WERI-Rb-1 (cell line): ENCODE measurements at regions not wholly inside any gene's neighbourhood (a gene's known extent, or its start where the extent isn't known, plus 50 kb on each side); places are given as distances from the start of the nearest gene placed in this dataset.

Experiments
- DNase-seq: peaks from one replicate; pipeline ENCODE4 v3.0.0-alpha.2; 2020
- H3K27ac ChIP-seq: fragments of 250-450 bp; sonication (Bioruptor Pico); 2 replicates; pipeline ENCODE4 v1.5.1; 2020; ENCODE audit warnings: mild to moderate bottlenecking, moderate library complexity
- H3K27me3 ChIP-seq: fragments of 250-450 bp; sonication (Bioruptor Pico); 2 replicates; pipeline ENCODE4 v1.5.1; 2021; ENCODE audit warnings: mild to moderate bottlenecking, low read depth, moderate library complexity; ENCODE audit not compliant: insufficient read depth, severe bottlenecking
- H3K36me3 ChIP-seq: fragments of 250-450 bp; sonication (Bioruptor Pico); 2 replicates; pipeline ENCODE4 v1.5.1; 2020; ENCODE audit warnings: mild to moderate bottlenecking, moderate library complexity
- H3K4me3 ChIP-seq: 2 replicates; pipeline ENCODE4 v1.5.1; 2011; ENCODE audit warnings: low read depth, mild to moderate bottlenecking, control low read depth, low read length
- H3K9me3 ChIP-seq: fragments of 250-450 bp; sonication (Bioruptor Pico); 2 replicates; pipeline ENCODE4 v1.5.1; 2021; ENCODE audit warnings: mild to moderate bottlenecking, moderate library complexity; ENCODE audit not compliant: severe bottlenecking
- TF ChIP-seq, protein P1 (sequence below): IDR thresholded peaks from 2 replicates; pipeline ENCODE4 v1.5.1; 2011; ENCODE audit warnings: low read depth, mild to moderate bottlenecking, control low read depth, inconsistent platforms, low read length

DNA sequence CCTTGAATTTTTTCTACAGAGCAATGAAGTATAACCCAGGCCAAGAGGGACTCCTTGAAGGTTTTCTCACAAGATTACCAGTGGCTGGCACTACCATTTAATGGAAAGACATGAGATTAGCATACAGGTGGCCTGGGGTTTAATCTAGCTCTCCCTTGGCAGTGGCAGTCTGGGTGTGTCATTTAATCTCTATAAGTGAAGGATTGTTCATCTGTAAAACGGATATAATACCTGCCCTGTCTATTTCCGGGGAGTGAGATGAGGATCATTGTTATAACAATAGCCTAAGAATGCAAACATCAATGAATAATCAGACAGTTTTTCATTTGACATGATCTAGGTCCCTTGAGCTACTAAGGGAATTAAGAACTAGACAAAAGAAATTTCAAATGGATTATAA, 168.7 kb upstream of the CPNE8 start:
- no peaks in the 10 kb centered on the region for H3K9me3 ChIP-seq
- TF ChIP-seq, protein P1, sequence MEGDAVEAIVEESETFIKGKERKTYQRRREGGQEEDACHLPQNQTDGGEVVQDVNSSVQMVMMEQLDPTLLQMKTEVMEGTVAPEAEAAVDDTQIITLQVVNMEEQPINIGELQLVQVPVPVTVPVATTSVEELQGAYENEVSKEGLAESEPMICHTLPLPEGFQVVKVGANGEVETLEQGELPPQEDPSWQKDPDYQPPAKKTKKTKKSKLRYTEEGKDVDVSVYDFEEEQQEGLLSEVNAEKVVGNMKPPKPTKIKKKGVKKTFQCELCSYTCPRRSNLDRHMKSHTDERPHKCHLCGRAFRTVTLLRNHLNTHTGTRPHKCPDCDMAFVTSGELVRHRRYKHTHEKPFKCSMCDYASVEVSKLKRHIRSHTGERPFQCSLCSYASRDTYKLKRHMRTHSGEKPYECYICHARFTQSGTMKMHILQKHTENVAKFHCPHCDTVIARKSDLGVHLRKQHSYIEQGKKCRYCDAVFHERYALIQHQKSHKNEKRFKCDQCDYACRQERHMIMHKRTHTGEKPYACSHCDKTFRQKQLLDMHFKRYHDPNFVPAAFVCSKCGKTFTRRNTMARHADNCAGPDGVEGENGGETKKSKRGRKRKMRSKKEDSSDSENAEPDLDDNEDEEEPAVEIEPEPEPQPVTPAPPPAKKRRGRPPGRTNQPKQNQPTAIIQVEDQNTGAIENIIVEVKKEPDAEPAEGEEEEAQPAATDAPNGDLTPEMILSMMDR: no peak
- DNase-seq: no peak
- peaks cover 41% of the 10 kb centered on the region for H3K27me3 ChIP-seq
- H3K36me3 ChIP-seq: no peaks in the 10 kb centered on the region
- H3K4me3 ChIP-seq: no peak overlapping the region
- H3K27ac ChIP-seq: no peak overlapping the region

DNA sequence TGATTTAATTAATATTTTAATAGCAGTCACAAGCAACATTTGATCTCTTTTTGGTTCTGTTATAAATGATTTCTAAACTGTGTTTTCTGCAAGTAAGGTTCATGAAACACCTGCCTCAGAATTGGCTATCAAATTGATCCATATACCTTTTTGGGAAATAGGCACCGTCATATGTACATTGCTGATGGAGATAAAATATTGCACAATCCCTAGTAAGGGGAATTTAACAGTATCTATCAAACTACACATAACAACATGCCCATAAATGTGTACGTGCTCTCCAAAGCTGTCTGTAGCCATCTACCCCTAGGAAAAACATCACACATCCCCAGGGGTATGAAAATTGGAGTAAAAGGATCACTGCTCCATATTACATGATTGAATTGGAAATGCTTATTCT, 167.3 kb upstream of the CPNE8 start:
- Histone ChIP-seq H3K36me3 (no peaks in the 10 kb centered on the region), H3K9me3 (no peaks in the 10 kb centered on the region), H3K27me3 (peaks cover 41% of the 10 kb centered on the region), H3K27ac (no peak overlapping the region), H3K4me3 (no peak overlapping the region)
- TF ChIP-seq, protein P1: no peak
- DNase-seq: no peak

DNA sequence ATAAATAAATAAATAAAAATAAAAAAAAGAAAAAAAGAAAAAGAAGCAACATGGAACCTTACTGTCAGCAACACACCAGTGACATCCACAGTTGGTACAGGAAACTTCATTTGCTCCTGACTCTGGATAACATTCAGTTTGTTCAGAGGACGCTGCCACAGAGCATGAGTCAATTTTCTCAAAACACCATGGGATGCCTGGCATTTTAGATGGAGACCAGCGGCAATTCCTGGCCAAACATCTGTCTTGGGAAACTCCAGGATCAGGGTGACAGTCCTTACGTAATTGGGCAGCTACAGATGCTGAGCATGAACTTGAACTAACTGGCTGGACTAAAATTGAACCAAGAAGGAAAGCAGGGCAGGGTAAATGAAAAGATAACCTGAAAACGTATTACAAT, 166.2 kb upstream of the CPNE8 start:
- no peak overlapping the region for H3K4me3 ChIP-seq
- no peaks in the 10 kb centered on the region for H3K36me3 ChIP-seq
- H3K27me3 ChIP-seq: peaks cover 44% of the 10 kb centered on the region
- DNase-seq: no peak
- H3K9me3 ChIP-seq: no peaks in the 10 kb centered on the region
- no peak overlapping the region for H3K27ac ChIP-seq
- TF ChIP-seq, protein P1: no peak

DNA sequence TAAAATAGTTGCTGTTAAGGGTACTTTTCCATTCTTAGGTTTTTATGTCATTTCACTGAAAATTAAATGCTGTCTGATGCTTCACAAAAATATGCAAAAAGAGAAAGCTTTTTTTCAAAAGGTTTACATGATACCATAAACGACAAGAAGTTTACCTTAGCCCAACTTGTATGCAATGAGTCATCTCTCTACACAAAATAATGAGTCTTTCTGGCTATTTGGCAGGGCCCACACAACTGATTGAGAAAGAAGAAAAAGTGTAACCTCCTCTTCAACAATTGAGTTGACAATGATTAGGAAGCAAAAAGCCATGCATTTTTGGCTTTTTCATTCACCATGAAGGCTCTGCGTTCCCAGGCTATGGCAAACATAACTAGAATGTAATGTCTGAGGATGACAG, 165.4 kb upstream of the CPNE8 start:
- Histone ChIP-seq H3K27me3 (peaks cover 47% of the 10 kb centered on the region), H3K4me3 (no peak overlapping the region), H3K9me3 (no peaks in the 10 kb centered on the region), H3K36me3 (no peaks in the 10 kb centered on the region), H3K27ac (no peak overlapping the region)
- TF ChIP-seq, protein P1: no peak
- DNase-seq: no peak

- H3K9me3 ChIP-seq: no peaks in the 10 kb centered on the region
- DNase-seq: no peak
- TF ChIP-seq, protein P1: no peak
These were observed 160.1 kb upstream of the CPNE8 start for GRCh38 chr12:39065455-39065854.

DNA sequence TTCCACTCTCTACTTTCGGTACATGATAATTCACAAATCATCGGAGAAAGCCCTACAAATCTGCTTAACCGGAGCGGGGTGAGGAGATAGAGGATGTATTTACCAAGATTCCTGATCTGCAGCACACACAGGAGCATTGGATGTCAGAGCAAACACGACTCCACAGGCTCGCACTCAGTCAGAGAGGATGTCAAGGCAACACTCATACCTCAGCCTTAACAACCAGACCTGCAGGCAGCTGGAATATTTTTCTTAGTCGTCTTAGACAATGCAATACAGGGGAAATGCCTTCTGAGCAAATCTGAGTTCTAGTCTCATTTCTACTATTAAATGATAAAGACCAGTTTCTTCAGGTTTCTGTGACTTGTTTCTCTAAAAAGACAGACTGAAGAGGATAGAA, 159.3 kb upstream of the CPNE8 start:
- Histone ChIP-seq H3K36me3 (no peaks in the 10 kb centered on the region), H3K9me3 (no peaks in the 10 kb centered on the region), H3K27me3 (peaks cover 42% of the 10 kb centered on the region), H3K27ac (no peak overlapping the region), H3K4me3 (no peak overlapping the region)
- TF ChIP-seq, protein P1: no peak
- no peak for DNase-seq

More at GRCh38 chr12:39065455-39065854, 160.1 kb upstream of the CPNE8 start:
- H3K36me3 ChIP-seq: no peaks in the 10 kb centered on the region
- no peak overlapping the region for H3K4me3 ChIP-seq
- H3K27ac ChIP-seq: no peak overlapping the region
- peaks cover 44% of the 10 kb centered on the region for H3K27me3 ChIP-seq
